ENCODE measurements at regions not wholly inside any gene's neighbourhood (a gene's known extent, or its start where the extent isn't known, plus 50 kb on each side); places are given as distances from the start of the nearest gene placed in this dataset.

- H3K9ac ChIP-seq (ENCODE audit: insufficient read depth, low read length, poor library complexity, severe bottlenecking), result no peak overlapping the region
- H2AFZ ChIP-seq (ENCODE audit: insufficient read depth, low read depth, low read length, poor library complexity, severe bottlenecking), result no peak overlapping the region
- H3K27me3 ChIP-seq (ENCODE audit: control insufficient read depth in 2 of 2, insufficient read depth in 2 of 2, low read length in 2 of 2), result no peaks in the 10 kb centered on the region
- WGBS (ENCODE audit: insufficient coverage), result 60% methylated on average over 1 of the region's 13 CpGs
- H3K9me3 ChIP-seq (replicated peaks in 1 of 2; ENCODE audit: control insufficient read depth in 1 of 2, insufficient read depth in 1 of 2, low read length in 2 of 2), result no peaks in the 10 kb centered on the region
- H3K4me1 ChIP-seq (ENCODE audit: control insufficient read depth in 1 of 2, insufficient read depth in 2 of 2, low read length in 2 of 2), result no peaks in the 10 kb centered on the region
- Mint-ChIP-seq H3K27ac (no peak overlapping the region), H3K27me3 (ENCODE audit: low read depth in 3 of 3) (no peaks in the 10 kb centered on the region), H3K9me3 (peaks cover 0 to 2% (median 0%) of the 10 kb centered on the region in 7 donors), H3K4me3 (no peak overlapping the region), H3K36me3 (no peaks in the 10 kb centered on the region), H3K4me1 (no peaks in the 10 kb centered on the region)
- TF ChIP-seq CTCF (IDR thresholded peaks at IDR 0.05), result no peak
- intact Hi-C loops (cut with micrococcal nuclease), result no loop called here
- no peak overlapping the region for H3K27ac ChIP-seq (ENCODE audit: low read depth in 1 of 2, low read length in 2 of 2)
- H3K79me2 ChIP-seq (ENCODE audit: insufficient read depth, low read length), result no peaks in the 10 kb centered on the region
- DNase-seq, result no peak
- H3K36me3 ChIP-seq (replicated peaks in 1 of 2; ENCODE audit: control insufficient read depth in 1 of 2, insufficient read depth in 2 of 2, low read length in 2 of 2), result no peaks in the 10 kb centered on the region
- no peak overlapping the region for H3K4me3 ChIP-seq (replicated peaks in 1 of 3; ENCODE audit: low read depth in 2 of 3, low read length in 3 of 3)
- no peak overlapping the region for H3K4me2 ChIP-seq (replicated peaks; ENCODE audit: extremely low read depth, low read length, poor library complexity, severe bottlenecking)
- H4K20me1 ChIP-seq (ENCODE audit: insufficient read depth, low read length), result no peaks in the 10 kb centered on the region
Observed at GRCh38 chr5:167064198-167064776, 1227.2 kb upstream of the WWC1 start.

GRCh38 chr5:167065794-167066193 lies 1225.7 kb upstream of the WWC1 start:
- H3K4me3 Mint-ChIP-seq, result no peak overlapping the region
- 100% methylated on average over 1 of the region's 3 CpGs for WGBS (ENCODE audit: insufficient coverage)
- intact Hi-C loops (cut with micrococcal nuclease), result no loop called here
- Histone ChIP-seq H3K9ac (ENCODE audit: insufficient read depth, low read length, poor library complexity, severe bottlenecking) (no peak overlapping the region), H3K4me1 (ENCODE audit: control insufficient read depth in 1 of 2, insufficient read depth in 2 of 2, low read length in 2 of 2) (no peaks in the 10 kb centered on the region), H3K27me3 (ENCODE audit: control insufficient read depth in 2 of 2, insufficient read depth in 2 of 2, low read length in 2 of 2) (no peaks in the 10 kb centered on the region), H3K27ac (ENCODE audit: low read depth in 1 of 2, low read length in 2 of 2) (no peak overlapping the region), H3K79me2 (ENCODE audit: insufficient read depth, low read length) (no peaks in the 10 kb centered on the region), H3K4me3 (replicated peaks in 1 of 3; ENCODE audit: low read depth in 2 of 3, low read length in 3 of 3) (no peak overlapping the region), H2AFZ (ENCODE audit: insufficient read depth, low read depth, low read length, poor library complexity, severe bottlenecking) (no peak overlapping the region), H3K9me3 (replicated peaks in 1 of 2; ENCODE audit: control insufficient read depth in 1 of 2, insufficient read depth in 1 of 2, low read length in 2 of 2) (no peaks in the 10 kb centered on the region), H4K20me1 (ENCODE audit: insufficient read depth, low read length) (no peaks in the 10 kb centered on the region), H3K4me2 (replicated peaks; ENCODE audit: extremely low read depth, low read length, poor library complexity, severe bottlenecking) (no peak overlapping the region), H3K36me3 (replicated peaks in 1 of 2; ENCODE audit: control insufficient read depth in 1 of 2, insufficient read depth in 2 of 2, low read length in 2 of 2) (no peaks in the 10 kb centered on the region)
- H3K9me3 Mint-ChIP-seq, result peaks cover 0 to 2% (median 0%) of the 10 kb centered on the region in 7 donors
- H3K4me1 Mint-ChIP-seq, result no peaks in the 10 kb centered on the region
- no peaks in the 10 kb centered on the region for H3K27me3 Mint-ChIP-seq (ENCODE audit: low read depth in 3 of 3)
- TF ChIP-seq CTCF (IDR thresholded peaks at IDR 0.05), result no peak
- DNase-seq, result no peak
- no peak overlapping the region for H3K27ac Mint-ChIP-seq
- no peaks in the 10 kb centered on the region for H3K36me3 Mint-ChIP-seq

Measured in CD14-positive monocyte (primary cell).